MV-4-11 (cell line): ENCODE measurements at regions not wholly inside any gene's neighbourhood (a gene's known extent, or its start where the extent isn't known, plus 50 kb on each side); places are given as distances from the start of the nearest gene placed in this dataset.
"Not testable (repeated sequence)": the region's sequence is repeated elsewhere in the genome, so short reads cannot be mapped to it uniquely, and the experiment has no call there.

Experiments used
- DNase-seq: peaks from one replicate; lab custom pipeline; 2025; lab: John Stamatoyannopoulos, UW

DNA sequence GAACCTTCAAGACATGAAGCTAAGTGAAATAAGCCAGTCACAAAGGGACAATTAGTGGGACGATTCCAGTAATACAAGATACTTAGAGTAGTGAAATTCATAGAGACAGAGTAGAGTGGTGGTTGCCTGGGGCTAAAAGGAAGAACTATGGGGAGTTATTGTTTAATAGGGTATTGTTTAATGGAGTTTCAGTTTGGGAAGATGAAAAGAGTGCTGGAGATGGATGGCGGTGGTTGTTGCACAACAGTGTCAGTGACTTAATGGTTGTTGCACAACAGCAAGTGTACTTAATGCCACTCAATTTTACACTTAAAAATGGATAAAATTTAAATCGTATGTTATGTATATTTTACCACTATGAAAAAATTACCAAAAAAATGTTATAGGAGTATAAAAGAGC is 209.7 kb upstream of the TENT5A start:
- DNase-seq, result peak; percentile 69

DNA sequence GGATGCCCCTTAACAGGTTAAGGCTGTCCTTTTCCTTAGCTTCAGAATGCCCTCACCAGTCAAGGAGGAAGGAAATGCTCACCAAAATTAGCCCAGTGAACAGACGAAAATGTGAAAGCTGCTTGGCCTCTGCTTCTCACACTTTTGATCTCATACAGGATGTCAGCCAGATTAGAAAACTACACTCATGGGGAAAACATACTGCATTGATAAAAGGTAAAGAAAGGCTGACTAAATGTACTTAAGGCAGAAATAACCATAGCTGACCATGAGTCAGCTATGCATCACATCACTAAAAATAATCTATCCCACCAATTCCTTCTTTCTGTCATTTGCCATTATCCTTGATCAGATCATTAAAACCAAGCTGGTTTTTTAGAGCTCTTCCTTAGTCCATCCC is 198.4 kb upstream of the TENT5A start:
- DNase-seq, result no peak

DNA sequence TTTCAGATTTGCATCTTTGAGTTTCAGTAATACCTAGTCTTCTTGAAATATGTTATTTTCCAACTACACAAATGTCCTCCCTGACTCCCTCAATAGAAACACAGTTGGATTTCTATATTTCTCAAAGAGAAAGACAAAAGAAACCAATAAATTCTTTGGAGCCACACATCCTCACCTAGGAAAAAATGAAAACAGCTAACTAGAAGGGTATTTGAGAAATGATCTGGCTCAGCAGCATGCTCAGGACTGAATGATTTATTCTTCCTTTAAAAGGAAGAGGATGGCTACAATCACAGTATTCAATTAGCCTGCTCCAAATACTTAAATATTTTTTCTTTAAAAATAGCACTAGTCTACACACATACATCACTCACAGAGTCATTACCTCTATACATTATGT is 196.4 kb upstream of the TENT5A start:
- DNase-seq, result no peak

DNA sequence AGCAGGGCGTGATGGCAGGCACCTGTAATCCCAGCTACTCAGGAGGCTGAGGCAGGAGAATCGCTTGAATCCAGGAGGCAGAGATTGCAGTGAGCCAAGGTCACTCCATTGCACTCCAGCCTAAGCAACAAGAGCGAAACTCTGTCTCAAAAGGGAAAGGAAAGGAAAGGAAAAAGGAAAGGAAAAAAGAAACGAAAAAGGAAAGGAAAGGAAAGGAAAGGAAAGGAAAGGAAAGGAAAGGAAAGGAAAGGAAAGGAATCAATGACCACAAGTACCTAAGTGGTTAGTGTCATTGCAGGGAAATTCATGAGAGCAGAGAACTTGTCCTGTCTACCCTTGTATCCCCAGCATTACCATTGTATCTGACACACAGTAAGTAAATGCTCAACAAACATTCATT is 195.7 kb upstream of the TENT5A start:
- not testable (repeated sequence) for DNase-seq

DNA sequence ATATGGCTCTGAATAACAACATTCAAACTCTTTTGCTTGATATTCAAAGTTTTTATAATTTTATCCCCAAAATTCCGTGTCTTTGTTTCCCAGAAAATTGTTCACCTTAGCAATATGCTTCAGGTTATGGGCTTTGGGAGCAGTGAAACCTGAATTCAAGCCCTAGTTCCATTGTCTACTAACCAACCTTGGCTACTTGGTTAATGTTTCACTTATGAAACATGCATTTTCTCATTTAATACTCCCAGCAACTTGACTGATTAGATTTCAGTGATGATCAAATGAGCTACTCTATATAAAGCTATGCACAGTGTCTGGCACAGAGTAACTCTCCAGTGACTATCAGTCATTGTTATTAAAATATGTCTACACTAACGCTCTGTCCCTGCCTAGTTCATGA is 192.2 kb upstream of the TENT5A start:
- DNase-seq, result no peak

DNA sequence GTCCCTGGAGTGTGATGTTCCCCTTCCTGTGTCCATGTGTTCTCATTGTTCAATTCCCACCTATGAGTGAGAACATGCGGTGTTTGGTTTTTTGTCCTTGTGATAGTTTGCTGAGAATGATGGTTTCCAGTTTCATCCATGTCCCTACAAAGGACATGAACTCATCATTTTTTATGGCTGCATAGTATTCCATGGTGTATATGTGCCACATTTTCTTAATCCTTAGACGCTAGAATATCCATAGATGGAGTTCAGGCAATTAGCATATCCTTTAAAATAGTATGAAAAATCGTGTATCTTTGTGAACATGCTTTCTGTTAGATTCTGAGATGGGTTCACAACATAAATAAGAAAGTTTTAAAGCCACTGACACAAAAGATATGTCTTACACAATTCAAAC is 190.4 kb upstream of the TENT5A start:
- not testable (repeated sequence) for DNase-seq

DNA sequence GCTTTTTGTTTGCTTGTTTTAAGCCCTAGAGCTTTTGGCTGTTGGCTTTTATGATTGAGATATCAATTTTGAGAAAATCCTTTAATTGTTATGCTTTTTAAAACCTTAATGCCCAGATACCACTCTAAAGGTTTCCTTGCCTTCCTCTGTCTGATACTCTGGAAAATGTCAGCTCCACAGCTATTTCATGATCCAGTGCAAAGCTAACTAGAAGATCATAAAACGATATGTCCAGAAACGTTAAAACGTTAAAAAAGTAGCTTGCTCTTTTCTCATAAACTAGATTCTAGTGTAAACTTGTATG is 189.5 kb upstream of the TENT5A start:
- DNase-seq, result no peak

DNA sequence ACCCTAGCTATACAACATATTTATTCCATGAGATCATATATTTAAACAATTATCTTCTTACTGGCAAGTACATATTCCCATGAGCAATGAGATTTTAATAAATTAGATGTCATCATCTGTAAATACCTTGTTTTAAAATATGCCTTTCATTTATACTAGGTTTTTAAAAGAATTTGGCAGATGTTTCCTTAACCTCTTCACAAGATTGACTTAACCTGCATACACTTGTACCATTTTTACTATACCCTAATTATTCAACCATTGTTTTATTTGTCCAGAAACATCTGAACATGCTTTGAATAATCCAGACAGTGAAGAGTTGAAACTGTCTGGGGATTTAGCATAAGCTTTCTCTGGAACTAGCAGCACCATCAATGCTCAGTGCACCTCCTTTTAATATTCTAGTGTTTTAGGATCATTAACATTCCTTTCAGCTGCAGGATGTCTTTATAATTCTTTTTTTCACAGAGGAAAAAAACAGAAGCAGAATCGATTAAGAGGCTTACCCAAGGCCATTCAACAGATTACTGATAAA is 188.0 kb upstream of the TENT5A start:
- no peak for DNase-seq

DNA sequence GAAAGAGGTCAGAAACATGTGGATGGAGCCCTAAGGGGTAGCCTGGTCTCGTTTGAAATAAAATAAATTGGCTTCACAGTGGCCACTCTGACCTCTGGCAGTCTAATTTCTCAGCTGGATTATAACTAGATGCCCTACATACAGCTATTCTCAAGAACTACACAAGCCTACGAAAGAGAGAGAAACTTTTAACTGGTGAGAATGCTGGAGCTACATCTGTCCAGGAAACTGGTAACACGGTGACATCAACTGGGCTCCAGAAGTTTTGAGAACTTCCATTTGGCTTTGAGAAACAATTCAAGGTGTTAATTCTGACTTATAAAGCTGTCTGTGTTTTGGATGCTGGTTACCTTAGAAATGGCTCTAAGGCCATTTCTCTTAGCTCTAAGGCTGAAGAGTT is 187.3 kb upstream of the TENT5A start:
- DNase-seq, result no peak

DNA sequence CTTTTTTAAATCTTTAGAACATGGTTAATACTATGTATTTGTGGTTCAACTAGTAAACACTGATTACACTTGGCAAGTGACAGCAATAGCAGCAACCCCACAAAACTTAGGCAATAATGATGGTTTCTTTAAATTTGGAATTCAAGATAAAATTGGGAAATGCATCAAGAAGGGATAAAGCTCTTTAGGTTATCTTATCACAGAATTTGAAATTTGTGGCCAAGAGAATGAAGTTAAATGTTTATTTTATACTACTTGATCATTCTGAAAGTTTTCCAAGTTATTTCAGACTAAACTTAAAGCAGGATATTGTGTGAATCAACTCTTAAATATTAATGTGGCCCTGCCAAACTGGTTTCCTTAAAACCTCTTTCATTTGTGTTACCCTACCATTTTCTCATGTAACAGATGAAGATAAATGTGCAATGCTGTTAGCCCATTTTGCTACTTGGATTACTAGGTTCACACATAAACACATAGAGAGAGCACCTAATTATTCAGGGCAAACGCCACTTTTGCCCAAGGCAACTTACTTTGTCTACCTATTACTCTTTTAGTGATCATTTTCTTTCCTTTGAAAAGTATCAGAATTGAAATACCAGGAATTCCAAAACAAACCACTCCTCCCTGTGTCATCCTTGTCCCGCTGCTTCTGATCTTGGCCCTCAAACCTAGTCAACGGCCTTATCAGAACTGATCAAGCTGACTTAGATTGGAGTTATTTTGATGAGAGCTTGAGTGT is 186.7 kb upstream of the TENT5A start:
- DNase-seq, result no peak

DNA sequence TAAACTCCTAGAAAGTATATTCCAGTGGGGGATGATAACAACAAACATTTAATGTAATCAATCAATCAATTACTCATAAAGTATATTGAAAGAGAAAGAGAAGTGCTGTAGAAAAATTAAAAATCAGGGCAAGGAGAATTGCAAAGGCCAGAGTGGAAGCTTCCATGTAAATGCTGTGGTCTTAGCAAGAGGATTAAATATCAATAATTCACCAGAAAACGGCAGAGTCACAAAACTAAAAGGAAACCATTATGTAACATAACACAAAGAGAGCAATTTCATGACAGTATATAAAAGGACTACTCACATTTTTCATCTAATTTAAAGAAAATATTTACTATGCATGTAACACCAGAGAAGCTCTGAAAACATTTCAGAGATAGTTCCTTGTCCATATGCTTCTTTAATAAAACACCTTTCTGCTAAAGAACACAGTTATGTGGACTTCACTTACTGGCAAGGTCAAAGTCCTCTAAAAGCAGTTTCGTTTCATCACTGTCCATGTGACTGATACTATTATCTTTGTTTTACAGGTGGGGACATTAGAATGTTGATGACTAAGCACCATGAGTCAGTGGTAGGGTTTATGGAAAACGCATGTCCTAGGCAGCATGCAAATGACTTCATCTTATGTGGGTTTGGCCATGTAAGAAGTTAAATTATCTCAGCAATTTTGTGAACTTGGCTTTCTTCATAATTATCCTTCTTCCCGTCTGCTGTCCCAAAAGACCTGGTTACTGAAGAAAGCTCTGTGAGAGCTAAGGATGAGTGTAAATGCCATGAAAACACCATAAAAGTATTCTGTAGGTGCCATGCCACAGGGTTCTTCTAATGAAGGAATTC is 185.8 kb upstream of the TENT5A start:
- peak; percentile 87 for DNase-seq

DNA sequence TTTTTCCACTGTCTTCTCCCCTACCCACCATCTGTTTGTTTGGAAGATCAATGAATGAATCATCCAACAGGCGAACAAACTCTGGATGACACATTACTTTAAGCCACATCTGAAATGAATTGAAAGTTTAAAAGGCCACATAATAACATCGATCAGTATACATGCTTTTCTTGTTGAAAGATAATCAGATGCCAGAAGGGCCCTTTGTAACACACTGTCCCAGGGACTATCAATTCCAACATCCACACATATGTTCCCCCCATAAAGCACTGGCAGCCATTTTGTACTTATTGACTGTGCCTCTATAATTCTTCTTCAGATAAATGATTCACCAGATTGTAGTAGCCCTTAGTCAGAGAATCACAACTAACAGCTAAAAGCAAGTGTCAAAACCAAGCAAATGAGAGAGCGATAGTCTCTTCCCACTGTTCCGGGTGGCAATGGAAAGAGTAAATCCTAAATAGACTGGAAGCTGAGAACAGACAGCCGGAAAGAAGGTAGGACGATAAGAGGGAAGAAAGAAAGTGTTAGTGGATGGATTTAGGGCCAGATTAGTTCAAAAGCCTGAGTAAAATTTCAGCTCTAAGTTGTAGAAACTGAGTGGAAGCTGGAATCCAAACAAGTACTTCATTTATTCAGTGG is 184.9 kb upstream of the TENT5A start:
- DNase-seq, result peak; percentile 47

DNA sequence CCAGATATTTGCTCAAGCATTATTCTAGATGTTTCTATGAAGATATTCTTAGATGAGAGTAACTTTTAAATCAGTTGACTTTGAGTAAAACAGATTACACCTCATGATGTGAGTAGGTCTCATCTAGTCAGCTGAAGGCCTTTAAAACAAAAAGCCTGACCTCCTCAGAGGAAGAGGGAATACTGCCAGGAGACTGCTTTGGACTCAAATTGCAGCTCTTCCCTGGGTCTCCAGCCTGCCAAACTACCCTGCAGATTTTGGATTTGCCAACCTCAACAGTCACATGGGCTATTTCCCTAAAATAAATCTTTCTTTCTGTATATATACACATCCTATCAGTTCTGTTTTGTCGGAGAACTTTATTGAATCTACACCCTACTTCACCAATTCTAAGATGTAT is 182.5 kb upstream of the TENT5A start:
- DNase-seq, result no peak

DNA sequence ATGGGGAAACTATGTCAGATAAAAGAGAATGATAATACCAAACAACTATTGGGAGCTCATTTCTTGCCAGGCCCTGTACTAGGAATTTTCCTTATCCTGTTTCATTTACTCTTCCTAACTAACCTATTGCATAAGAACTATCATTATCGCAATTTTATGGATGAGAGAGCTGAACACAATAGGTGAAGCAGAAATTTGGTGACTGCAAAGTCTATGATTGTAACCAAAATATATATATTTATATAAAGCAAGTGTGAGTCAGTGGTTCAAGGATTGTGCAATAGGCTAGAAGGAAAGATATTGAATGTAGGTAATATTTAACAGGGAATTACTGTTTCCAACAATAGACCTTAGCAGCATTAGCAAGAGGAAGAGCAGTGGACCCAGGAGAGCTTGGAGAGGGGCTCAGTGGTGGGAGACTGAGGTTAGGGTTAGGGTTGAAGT is 181.1 kb upstream of the TENT5A start:
- DNase-seq, result no peak

DNA sequence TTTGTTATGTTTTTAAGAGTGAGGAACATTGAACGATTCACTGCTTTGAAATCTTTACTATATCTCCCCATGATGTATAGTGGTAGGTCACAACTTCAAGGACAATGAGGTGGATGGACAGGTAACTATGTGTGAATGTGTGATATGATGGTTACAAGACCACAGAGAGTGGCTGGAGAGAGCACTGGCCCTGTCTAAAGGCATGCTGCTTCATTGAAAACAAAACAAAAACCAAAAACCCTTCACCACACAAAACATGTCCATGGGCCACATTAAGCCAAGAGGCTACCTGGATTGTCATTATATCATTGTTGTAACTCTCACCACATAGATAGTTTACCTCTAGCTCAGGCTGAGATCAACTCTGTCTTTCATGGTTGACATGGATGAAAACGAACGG is 180.6 kb upstream of the TENT5A start:
- DNase-seq, result no peak

DNA sequence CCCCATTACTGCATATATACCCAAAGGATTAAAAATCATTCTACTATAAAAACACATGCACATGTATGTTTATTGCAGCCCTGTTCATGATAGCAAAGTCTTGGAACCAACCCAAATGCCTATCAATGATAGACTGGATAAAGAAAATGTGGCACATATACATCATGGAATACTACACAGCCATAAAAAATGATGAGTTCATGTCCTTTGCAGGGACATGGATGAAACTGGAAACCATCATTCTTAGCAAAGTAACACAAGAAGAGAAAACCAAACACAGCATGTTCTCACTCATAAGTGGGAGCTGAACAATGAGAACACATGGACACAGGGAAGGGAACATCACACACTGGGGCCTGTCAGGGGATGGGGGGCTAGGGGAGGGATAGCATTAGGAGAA is 180.0 kb upstream of the TENT5A start:
- DNase-seq, result not testable (repeated sequence)

DNA sequence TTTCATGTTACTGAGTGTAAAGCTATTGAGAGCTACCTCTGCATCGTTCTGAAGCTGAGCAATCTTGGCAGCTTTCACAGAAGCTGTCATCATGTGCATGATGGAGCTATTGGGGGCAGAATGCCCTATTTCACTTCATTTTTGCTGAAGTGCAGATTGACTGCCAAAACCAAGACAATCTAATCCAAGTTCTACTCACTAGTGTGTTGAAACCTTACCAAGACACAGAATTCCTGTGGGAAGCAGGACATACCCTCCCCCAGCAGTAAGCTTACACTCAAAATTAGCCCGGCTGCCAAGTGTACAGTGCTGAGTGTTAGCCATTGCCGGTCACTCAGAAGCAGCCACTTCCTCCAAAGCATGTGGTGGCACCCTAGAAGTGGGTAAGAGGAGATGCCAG is 177.3 kb upstream of the TENT5A start:
- DNase-seq, result no peak

DNA sequence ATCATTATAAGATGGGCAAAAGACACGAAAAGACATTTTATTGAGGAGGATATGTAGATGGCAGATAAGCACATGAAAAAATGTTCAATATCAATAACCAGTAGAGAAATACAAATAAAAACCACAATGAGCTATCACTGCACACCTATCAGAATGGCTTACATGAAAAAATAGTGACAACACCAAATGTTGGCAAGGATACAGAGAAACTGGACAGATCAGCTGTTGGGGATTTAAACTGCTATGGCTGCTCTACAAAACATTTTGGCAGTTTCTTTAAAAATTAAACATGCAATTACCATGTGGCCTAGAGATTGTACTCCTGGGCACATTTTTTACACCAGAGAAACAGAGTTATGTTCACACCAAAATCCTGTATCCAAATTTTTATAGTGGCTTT is 172.7 kb upstream of the TENT5A start:
- no peak for DNase-seq

DNA sequence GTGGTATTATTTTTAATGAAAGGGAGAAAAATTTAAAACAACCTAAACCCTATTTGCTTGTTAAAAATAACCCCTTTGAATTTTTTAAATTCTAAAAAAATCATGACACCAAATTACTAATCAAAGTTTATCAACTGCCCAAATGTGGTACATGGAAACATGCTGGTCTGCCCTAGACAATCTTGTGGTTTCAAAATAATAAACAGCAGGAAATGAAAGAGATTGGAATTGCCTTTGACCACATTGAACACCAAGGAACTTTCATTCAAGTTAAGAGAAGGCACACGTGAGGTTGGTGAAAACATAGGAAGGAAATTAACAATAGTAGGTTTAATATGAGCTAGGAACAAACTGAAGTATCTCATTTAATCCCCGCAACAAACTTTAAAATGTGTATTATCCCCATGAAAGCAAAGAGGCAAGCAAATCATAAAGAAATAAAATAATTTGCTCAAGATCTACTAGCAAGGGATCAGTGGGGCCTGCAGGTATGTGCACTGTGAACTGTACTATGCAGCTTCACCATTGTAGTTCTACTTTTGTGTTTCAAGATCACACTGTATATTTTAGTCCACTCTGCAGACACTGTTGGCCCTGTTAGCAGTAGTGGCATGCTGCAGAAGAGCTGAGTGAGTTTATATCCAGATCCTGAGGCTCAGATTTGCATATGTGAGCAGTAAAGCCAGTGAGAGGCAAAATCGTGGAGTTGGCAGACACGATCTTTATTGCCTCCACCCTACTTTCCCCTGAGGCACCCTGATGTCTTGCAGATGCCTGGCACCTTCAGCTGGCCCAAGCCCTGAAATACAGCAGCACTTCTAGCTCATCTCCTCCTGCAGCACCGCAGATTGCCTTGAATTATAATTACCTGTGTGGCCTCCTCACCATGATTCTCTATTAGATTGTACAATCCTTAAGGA is 157.8 kb upstream of the TENT5A start:
- no peak for DNase-seq

DNA sequence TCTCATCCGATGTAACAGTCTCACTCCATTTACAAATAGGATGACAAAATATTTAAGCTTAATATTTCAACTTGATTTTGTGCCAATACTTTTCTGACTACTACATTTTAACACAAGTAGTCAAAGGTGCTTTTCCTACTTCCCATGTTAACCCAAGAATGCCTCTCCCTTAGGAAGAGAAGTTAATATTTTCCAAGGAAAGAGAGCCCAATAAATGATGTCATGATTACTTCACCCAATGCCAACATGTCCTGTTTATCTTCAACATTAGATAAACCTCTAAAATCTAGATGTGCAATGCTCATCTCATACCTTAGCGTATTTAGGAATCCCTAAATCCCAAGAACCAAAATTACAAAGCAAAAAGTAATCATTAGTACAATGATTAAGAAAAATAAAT is 156.7 kb upstream of the TENT5A start:
- DNase-seq, result no peak

DNA sequence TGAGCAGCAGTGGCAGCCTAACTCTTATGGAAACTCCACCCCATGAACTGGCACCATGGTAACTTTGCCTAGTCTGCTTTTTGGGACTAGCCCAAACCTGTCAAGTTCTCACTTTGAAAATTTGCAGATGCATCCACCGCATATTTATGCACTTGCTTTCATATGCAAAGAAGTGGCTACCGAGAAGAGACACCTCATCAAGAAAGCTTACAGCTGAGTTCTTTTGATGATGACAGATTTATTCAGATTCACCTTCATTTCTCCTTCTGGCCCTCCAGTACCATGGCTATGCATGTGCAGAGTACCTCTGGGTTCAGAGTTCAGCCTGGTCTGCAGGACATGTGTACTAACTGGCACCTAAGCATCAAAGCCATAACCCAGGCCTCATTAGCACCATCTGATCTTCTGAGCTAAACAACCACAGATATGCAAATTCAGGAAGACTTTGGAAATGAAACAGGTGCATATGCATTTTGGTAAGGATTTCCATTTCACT is 154.3 kb upstream of the TENT5A start:
- no peak for DNase-seq

DNA sequence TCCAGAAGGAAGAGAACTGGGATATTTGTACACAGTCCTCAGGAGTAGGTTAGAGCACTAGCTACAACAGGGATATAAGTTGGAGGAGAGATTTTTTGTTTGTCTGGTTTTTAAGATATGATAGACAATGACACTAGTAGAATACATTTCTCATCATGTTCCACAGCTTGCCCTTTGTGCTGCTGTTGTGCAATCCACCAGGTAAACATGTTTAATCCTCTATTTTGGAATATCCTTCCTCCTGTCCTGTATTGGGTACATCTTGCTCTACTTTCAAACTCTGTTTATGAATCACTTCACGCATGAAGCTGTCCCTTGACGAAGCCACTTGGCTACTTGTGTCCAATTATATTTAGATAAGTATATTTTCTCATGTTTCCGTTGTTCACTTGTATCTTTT is 153.6 kb upstream of the TENT5A start:
- no peak for DNase-seq
